ENCODE measurements at regions not wholly inside any gene's neighbourhood (a gene's known extent, or its start where the extent isn't known, plus 50 kb on each side); places are given as distances from the start of the nearest gene placed in this dataset.

- ATAC-seq (ENCODE audit: low FRiP score): no peak
- TF ChIP-seq, protein P1, sequence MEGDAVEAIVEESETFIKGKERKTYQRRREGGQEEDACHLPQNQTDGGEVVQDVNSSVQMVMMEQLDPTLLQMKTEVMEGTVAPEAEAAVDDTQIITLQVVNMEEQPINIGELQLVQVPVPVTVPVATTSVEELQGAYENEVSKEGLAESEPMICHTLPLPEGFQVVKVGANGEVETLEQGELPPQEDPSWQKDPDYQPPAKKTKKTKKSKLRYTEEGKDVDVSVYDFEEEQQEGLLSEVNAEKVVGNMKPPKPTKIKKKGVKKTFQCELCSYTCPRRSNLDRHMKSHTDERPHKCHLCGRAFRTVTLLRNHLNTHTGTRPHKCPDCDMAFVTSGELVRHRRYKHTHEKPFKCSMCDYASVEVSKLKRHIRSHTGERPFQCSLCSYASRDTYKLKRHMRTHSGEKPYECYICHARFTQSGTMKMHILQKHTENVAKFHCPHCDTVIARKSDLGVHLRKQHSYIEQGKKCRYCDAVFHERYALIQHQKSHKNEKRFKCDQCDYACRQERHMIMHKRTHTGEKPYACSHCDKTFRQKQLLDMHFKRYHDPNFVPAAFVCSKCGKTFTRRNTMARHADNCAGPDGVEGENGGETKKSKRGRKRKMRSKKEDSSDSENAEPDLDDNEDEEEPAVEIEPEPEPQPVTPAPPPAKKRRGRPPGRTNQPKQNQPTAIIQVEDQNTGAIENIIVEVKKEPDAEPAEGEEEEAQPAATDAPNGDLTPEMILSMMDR (IDR thresholded peaks at IDR 0.05): no peak
- DNase-seq (ENCODE audit: low spot score): no peak
Measured at GRCh38 chr1:242828199-242828598, 303.7 kb upstream of the PLD5 start.

- ATAC-seq (ENCODE audit: low FRiP score) (no peak), DNase-seq (ENCODE audit: low spot score) (no peak)
- TF ChIP-seq, protein P1 (IDR thresholded peaks at IDR 0.05): no peak
Measured at GRCh38 chr1:242827538-242827937, 303.0 kb upstream of the PLD5 start.

DNA sequence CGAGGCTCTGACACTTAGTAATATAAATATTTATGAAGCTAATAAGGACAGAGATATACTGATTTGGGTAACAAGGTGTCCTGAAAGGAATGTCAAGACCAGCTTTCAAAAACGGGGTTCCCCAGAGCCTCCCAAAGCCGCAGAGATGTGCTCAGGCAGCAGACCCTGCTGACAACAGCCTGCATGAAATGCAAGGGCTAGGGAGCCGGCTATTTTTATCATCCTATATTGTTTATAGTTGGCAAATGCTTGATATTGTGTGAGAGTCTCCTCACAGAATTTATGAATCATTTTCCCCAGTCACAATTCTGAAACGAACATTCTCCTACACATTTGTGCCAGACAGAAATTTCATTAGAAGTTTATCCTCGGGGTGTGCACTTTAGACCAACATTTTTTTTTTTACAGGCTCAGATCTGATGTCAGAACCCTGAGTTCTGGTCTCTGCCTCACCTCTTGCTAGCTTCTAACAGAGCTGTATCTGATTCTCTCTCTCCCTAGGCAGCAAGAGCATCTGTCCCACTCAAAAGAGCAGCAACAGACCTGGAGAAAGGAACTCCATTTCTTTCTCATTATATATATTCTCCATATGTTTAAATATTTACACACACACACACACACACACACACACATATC is 302.3 kb upstream of the PLD5 start:
- TF ChIP-seq, protein P1 (IDR thresholded peaks at IDR 0.05): no peak
- no peak for DNase-seq (ENCODE audit: low spot score)
- ATAC-seq (ENCODE audit: low FRiP score): no peak

GRCh38 chr1:242824435-242824834 is 299.9 kb upstream of the PLD5 start:
- DNase-seq (ENCODE audit: low spot score): no peak
- TF ChIP-seq, protein P1 (IDR thresholded peaks at IDR 0.05): no peak
- ATAC-seq (ENCODE audit: low FRiP score): no peak

DNA sequence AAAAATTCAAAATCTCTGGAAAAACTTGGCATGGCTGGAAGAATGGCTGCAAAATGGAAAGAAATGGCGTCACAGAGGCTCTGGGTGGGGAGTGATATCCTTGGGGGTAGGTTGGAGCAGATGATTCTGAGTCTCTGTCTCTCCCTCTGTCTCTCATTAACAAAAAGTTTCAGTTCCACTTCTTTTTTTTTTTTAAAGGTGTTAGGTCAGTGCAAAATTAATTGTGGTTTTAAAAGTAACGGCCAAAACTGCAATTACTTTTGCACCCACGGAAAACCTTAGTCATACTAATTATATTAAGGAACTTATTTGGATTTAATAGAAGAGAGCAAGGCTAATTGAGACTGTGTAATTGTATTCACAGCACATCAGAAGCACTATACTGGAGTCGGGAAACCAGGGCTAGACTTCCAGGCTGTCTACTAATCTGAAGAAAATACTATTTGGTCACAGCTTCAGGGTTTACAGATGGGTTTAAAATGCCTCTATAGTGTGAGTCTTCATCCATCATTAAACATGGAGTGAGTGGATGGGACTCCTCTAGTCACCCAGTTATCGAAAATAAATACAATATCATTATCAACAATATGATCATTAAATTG is 289.1 kb upstream of the PLD5 start:
- DNase-seq (ENCODE audit: low spot score) (no peak), ATAC-seq (ENCODE audit: low FRiP score) (no peak)
- TF ChIP-seq, protein P1 (IDR thresholded peaks at IDR 0.05): no peak

DNA sequence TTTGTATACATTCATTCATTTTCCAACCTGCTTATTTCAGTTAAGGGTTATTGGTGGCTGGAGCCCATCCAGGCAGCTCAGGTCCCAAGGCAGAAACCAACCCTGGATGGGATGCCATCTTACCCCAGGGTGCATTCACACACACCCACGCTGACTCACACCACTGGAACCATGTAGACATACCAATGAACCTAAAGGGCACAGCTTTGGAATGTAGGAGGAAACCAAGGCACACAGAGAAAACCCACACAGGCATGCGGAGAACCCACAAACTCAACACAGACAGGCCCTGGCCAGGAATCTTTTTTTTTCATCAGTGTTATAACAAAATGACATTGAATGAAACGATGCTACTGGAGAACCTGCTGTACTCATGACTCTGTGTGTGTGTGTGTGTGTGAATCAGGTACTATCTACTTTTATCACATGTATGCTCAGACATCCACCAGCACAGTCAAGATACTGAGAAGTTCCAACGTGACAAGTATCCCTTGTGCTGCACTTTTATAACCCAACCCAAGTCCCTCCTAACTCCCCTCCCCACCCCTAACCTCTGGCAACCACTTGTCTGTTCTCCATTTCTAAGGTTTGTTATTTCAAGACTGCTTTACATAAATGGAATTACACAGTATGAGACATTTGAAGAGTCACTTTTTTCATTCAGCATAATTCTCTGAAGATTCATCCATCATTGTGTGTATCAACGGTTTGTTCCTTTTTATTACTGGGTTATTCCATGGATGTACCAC is 286.8 kb upstream of the PLD5 start:
- TF ChIP-seq, protein P1 (IDR thresholded peaks at IDR 0.05): no peak
- ATAC-seq (ENCODE audit: low FRiP score) (no peak), DNase-seq (ENCODE audit: low spot score) (no peak)

Measured in omental fat pad (tissue), 3 donors.